ENCODE measurements at regions not wholly inside any gene's neighbourhood (a gene's known extent, or its start where the extent isn't known, plus 50 kb on each side); places are given as distances from the start of the nearest gene placed in this dataset.
"Not testable (repeated sequence)": the region's sequence is repeated elsewhere in the genome, so short reads cannot be mapped to it uniquely, and the experiment has no call there.

DNA sequence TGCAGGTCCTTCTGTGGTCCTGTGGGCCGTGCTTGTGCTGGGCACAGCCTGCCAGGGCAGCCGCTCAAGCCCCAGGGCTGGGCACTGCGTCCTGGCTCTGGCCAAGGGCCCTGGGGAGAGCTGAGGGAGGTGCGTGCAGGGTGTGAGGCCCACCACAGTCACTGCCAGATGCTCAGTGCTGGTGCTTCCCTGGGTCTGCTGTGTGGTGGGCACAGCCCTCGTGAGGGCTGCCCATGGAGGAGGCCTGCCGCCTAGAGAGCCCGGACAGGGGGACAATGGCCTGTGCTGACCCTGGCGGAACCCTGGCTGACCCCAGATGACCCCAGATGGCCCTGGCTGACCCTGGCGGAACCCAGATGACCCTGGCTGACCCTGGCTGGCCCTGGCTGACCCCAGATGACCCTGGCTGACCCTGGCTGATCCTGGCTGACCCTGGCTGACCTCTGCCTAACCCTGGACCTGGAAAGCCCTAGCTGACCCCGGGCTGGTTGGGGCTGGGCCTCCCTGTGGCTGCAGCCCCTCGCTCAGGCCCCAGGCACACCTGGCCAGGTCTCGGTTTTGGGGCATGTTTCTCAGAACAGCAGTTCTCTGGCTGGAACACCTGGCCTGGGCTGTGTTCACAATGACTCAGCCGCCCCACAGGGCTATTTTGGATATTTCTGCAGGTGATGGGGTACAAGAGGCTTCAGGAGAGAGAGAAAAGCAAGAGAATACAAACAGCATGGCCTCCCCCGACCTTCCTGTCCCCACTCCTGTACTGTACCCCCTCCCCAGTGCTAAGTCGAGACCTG lies 55.4 kb downstream of the TMEM121 start:
- Histone ChIP-seq H3K36me3 (ENCODE audit: control insufficient read depth, insufficient read depth, low read length) (no peaks in the 10 kb centered on the region), H3K27ac (ENCODE audit: insufficient read depth, low read length) (no peak overlapping the region), H4K20me1 (ENCODE audit: control insufficient read depth, extremely low read depth, insufficient read depth, low read length) (no peaks in the 10 kb centered on the region), H3K27me3 (ENCODE audit: control insufficient read depth, insufficient read depth, low read length) (no peaks in the 10 kb centered on the region), H2AFZ (ENCODE audit: low read length) (no peak overlapping the region), H3K79me2 (ENCODE audit: control insufficient read depth, insufficient read depth, low read length) (no peaks in the 10 kb centered on the region), H3K4me3 (replicated peaks in 1 of 4; ENCODE audit: control extremely low read depth in 1 of 4, insufficient read depth in 1 of 4, low read depth in 3 of 4, low read length in 4 of 4) (no peak overlapping the region), H3K9me3 (ENCODE audit: control insufficient read depth, insufficient read depth, low read depth, low read length) (no peaks in the 10 kb centered on the region), H3K4me2 (ENCODE audit: extremely low read depth, insufficient read depth, low read length) (no peak overlapping the region), H3K4me1 (ENCODE audit: control insufficient read depth, extremely low read depth, insufficient read depth, low read length) (no peaks in the 10 kb centered on the region), H3K9ac (ENCODE audit: insufficient read depth, low read length) (no peak overlapping the region)
- TF ChIP-seq CTCF (conservative IDR thresholded peaks at IDR 0.05 in 1 of 2, IDR thresholded peaks at IDR 0.05 in 1 of 2; ENCODE audit: low read depth in 1 of 2, low read length in 2 of 2) (no peak), EZH2 (IDR thresholded peaks at IDR 0.05; ENCODE audit: low read length, missing control alignments) (no peak)
- no peak for DNase-seq (ENCODE audit: low read depth in 2 of 2)

GRCh38 chr14:105582639-105583038 lies 56.3 kb downstream of the TMEM121 start:
- no peaks in the 10 kb centered on the region for H3K4me1 ChIP-seq (ENCODE audit: control insufficient read depth, extremely low read depth, insufficient read depth, low read length)
- no peak overlapping the region for H3K4me2 ChIP-seq (ENCODE audit: extremely low read depth, insufficient read depth, low read length)
- H2AFZ ChIP-seq (ENCODE audit: low read length), result no peak overlapping the region
- no peak overlapping the region for H3K4me3 ChIP-seq (replicated peaks in 1 of 4; ENCODE audit: control extremely low read depth in 1 of 4, insufficient read depth in 1 of 4, low read depth in 3 of 4, low read length in 4 of 4)
- H3K9me3 ChIP-seq (ENCODE audit: control insufficient read depth, insufficient read depth, low read depth, low read length), result no peaks in the 10 kb centered on the region
- no peak for TF ChIP-seq EZH2 (IDR thresholded peaks at IDR 0.05; ENCODE audit: low read length, missing control alignments)
- no peak for TF ChIP-seq CTCF (conservative IDR thresholded peaks at IDR 0.05 in 1 of 2, IDR thresholded peaks at IDR 0.05 in 1 of 2; ENCODE audit: low read depth in 1 of 2, low read length in 2 of 2)
- H3K27ac ChIP-seq (ENCODE audit: insufficient read depth, low read length), result no peak overlapping the region
- H4K20me1 ChIP-seq (ENCODE audit: control insufficient read depth, extremely low read depth, insufficient read depth, low read length), result no peaks in the 10 kb centered on the region
- H3K9ac ChIP-seq (ENCODE audit: insufficient read depth, low read length), result no peak overlapping the region
- H3K27me3 ChIP-seq (ENCODE audit: control insufficient read depth, insufficient read depth, low read length), result no peaks in the 10 kb centered on the region
- no peaks in the 10 kb centered on the region for H3K79me2 ChIP-seq (ENCODE audit: control insufficient read depth, insufficient read depth, low read length)
- DNase-seq (ENCODE audit: low read depth in 2 of 2), result peak in 1 of 2 donors; percentile 3
- no peaks in the 10 kb centered on the region for H3K36me3 ChIP-seq (ENCODE audit: control insufficient read depth, insufficient read depth, low read length)

DNA sequence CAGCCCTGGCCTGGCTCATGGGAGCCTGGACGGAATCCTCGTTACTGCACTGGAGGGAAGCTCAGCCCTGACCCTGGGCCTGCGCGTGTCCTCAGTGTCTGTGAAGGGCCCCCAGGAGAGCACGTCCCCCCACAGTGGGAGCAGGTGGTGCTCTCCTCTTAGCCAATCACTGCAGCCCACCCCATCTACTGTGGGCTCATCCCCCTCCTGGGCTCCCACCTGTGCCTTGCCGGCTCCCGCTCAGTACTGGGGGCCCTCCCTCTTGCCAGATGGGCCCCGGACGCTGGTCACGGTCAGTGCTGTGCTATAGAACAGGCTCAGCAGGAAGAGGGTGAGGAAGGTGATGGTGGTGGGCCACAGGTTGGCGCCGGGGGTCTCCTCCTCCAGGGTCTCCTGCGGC lies 57.5 kb downstream of the TMEM121 start:
- not testable (repeated sequence) for H3K9me3 ChIP-seq (ENCODE audit: control insufficient read depth, insufficient read depth, low read depth, low read length); DNase-seq (ENCODE audit: low read depth in 2 of 2)

DNA sequence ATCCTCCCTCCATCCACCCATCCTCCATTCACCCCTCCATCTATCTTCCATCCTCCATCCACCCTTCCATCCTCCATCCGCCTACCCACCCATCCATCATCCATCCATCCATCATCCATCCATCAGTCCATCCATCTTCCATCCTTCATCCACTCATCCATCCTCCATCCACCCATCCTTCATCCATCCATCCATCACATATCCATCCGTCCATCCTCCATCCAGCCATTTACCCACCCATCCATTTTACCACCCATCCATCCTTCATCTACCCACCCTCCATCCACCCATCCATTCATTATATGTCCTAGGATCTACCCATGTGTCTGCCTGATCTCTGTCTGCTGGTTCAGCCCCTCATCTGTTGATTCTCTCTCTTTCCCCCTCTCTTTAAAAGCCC lies 58.9 kb downstream of the TMEM121 start:
- H3K36me3 ChIP-seq (ENCODE audit: control insufficient read depth, insufficient read depth, low read length); H2AFZ ChIP-seq (ENCODE audit: low read length); H3K4me2 ChIP-seq (ENCODE audit: extremely low read depth, insufficient read depth, low read length); H3K27me3 ChIP-seq (ENCODE audit: control insufficient read depth, insufficient read depth, low read length); H3K9me3 ChIP-seq (ENCODE audit: control insufficient read depth, insufficient read depth, low read depth, low read length); H3K27ac ChIP-seq (ENCODE audit: insufficient read depth, low read length); H3K4me1 ChIP-seq (ENCODE audit: control insufficient read depth, extremely low read depth, insufficient read depth, low read length); DNase-seq (ENCODE audit: low read depth in 2 of 2); H4K20me1 ChIP-seq (ENCODE audit: control insufficient read depth, extremely low read depth, insufficient read depth, low read length); H3K79me2 ChIP-seq (ENCODE audit: control insufficient read depth, insufficient read depth, low read length); H3K9ac ChIP-seq (ENCODE audit: insufficient read depth, low read length); H3K4me3 ChIP-seq (replicated peaks in 1 of 4; ENCODE audit: control extremely low read depth in 1 of 4, insufficient read depth in 1 of 4, low read depth in 3 of 4, low read length in 4 of 4): not testable (repeated sequence)

More for the DNA sequence above, 57.5 kb downstream of the TMEM121 start:
- H3K4me3 ChIP-seq (replicated peaks in 1 of 4; ENCODE audit: control extremely low read depth in 1 of 4, insufficient read depth in 1 of 4, low read depth in 3 of 4, low read length in 4 of 4); H3K79me2 ChIP-seq (ENCODE audit: control insufficient read depth, insufficient read depth, low read length); H4K20me1 ChIP-seq (ENCODE audit: control insufficient read depth, extremely low read depth, insufficient read depth, low read length); H3K27me3 ChIP-seq (ENCODE audit: control insufficient read depth, insufficient read depth, low read length); H3K4me1 ChIP-seq (ENCODE audit: control insufficient read depth, extremely low read depth, insufficient read depth, low read length); H2AFZ ChIP-seq (ENCODE audit: low read length); H3K4me2 ChIP-seq (ENCODE audit: extremely low read depth, insufficient read depth, low read length); H3K9ac ChIP-seq (ENCODE audit: insufficient read depth, low read length); H3K36me3 ChIP-seq (ENCODE audit: control insufficient read depth, insufficient read depth, low read length); H3K27ac ChIP-seq (ENCODE audit: insufficient read depth, low read length): not testable (repeated sequence)

- not testable (repeated sequence) for H3K9me3 ChIP-seq (ENCODE audit: control insufficient read depth, insufficient read depth, low read depth, low read length); H2AFZ ChIP-seq (ENCODE audit: low read length); H3K4me2 ChIP-seq (ENCODE audit: extremely low read depth, insufficient read depth, low read length); H3K27me3 ChIP-seq (ENCODE audit: control insufficient read depth, insufficient read depth, low read length); H3K4me1 ChIP-seq (ENCODE audit: control insufficient read depth, extremely low read depth, insufficient read depth, low read length); DNase-seq (ENCODE audit: low read depth in 2 of 2); H3K79me2 ChIP-seq (ENCODE audit: control insufficient read depth, insufficient read depth, low read length); H4K20me1 ChIP-seq (ENCODE audit: control insufficient read depth, extremely low read depth, insufficient read depth, low read length); H3K36me3 ChIP-seq (ENCODE audit: control insufficient read depth, insufficient read depth, low read length); H3K27ac ChIP-seq (ENCODE audit: insufficient read depth, low read length); H3K9ac ChIP-seq (ENCODE audit: insufficient read depth, low read length); H3K4me3 ChIP-seq (replicated peaks in 1 of 4; ENCODE audit: control extremely low read depth in 1 of 4, insufficient read depth in 1 of 4, low read depth in 3 of 4, low read length in 4 of 4)
Measured at GRCh38 chr14:105585722-105586121, 59.3 kb downstream of the TMEM121 start.
